H9 (cell line): ENCODE measurements at regions not wholly inside any gene's neighbourhood (a gene's known extent, or its start where the extent isn't known, plus 50 kb on each side); places are given as distances from the start of the nearest gene placed in this dataset.

Experiments used
- DNase-seq: peaks from one replicate; pipeline ENCODE4 v3.0.0-alpha.2; 2017
- H2AFZ ChIP-seq: one replicate; pipeline ENCODE4 v1.6.1; 2013; ENCODE audit warnings: mild to moderate bottlenecking, low read length, control low read depth, moderate library complexity
- H2AK5ac ChIP-seq: 2 replicates; pipeline ENCODE4 v1.6.1; 2013; ENCODE audit warnings: low read length, control low read depth, mixed read lengths; ENCODE audit not compliant: insufficient read length
- H2BK120ac ChIP-seq: one replicate; pipeline ENCODE4 v1.6.1; 2013; ENCODE audit warnings: low read depth, mild to moderate bottlenecking, low read length, control low read depth, inconsistent platforms; ENCODE audit not compliant: poor library complexity, severe bottlenecking
- H2BK12ac ChIP-seq: 2 replicates; pipeline ENCODE4 v1.6.1; 2013; ENCODE audit warnings: low read length, control low read depth, mixed read lengths, low read depth; ENCODE audit not compliant: insufficient read length
- H2BK15ac ChIP-seq: 2 replicates; pipeline ENCODE4 v1.6.1; 2013; ENCODE audit warnings: low read depth, low read length, control low read depth
- H2BK20ac ChIP-seq: one replicate; pipeline ENCODE4 v1.6.1; 2013; ENCODE audit warnings: low read depth, mild to moderate bottlenecking, low read length, control low read depth, inconsistent platforms; ENCODE audit not compliant: poor library complexity, severe bottlenecking
- H2BK5ac ChIP-seq: 2 replicates; pipeline ENCODE4 v1.6.1; 2013; ENCODE audit warnings: low read length, control low read depth, mixed read lengths; ENCODE audit not compliant: insufficient read length
- H3K14ac ChIP-seq: 2 replicates; pipeline ENCODE4 v1.6.1; 2013; ENCODE audit warnings: low read length, control low read depth; ENCODE audit not compliant: insufficient read depth
- H3K18ac ChIP-seq: 2 replicates; pipeline ENCODE4 v1.6.1; 2013; ENCODE audit warnings: low read depth, mild to moderate bottlenecking, mixed read lengths, low read length, control low read depth; ENCODE audit not compliant: insufficient read length
- H3K23ac ChIP-seq: 2 replicates; pipeline ENCODE4 v1.6.1; 2013; ENCODE audit warnings: low read length, control low read depth, mixed read lengths, low read depth; ENCODE audit not compliant: insufficient read length
- H3K23me2 ChIP-seq: 2 replicates; pipeline ENCODE4 v1.6.1; 2013; ENCODE audit warnings: low read depth, mild to moderate bottlenecking, mixed read lengths, low read length, control low read depth; ENCODE audit not compliant: insufficient read length, poor library complexity, severe bottlenecking
- H3K27ac ChIP-seq: 2 replicates; pipeline ENCODE4 v1.5.1; 2013; ENCODE audit warnings: low read length, control low read depth, mixed read lengths, low read depth; ENCODE audit not compliant: insufficient read length
- H3K27me3 ChIP-seq: 2 replicates; pipeline ENCODE4 v1.6.1; 2013; ENCODE audit warnings: low read length, control low read depth, inconsistent platforms; ENCODE audit not compliant: insufficient read depth
- H3K4ac ChIP-seq: 2 replicates; pipeline ENCODE4 v1.6.1; 2013; ENCODE audit warnings: low read depth, mild to moderate bottlenecking, control low read depth, inconsistent platforms, low read length, moderate library complexity
- H3K4me1 ChIP-seq: 2 replicates; pipeline ENCODE4 v1.6.1; 2013; ENCODE audit warnings: low read length, control low read depth, inconsistent platforms; ENCODE audit not compliant: insufficient read depth
- H3K4me2 ChIP-seq: 2 replicates; pipeline ENCODE4 v1.6.1; 2013; ENCODE audit warnings: low read length, control low read depth, mixed read lengths; ENCODE audit not compliant: insufficient read length, insufficient read depth
- H3K56ac ChIP-seq: 2 replicates; pipeline ENCODE4 v1.6.1; 2013; ENCODE audit warnings: low read depth, mild to moderate bottlenecking, mixed read lengths, low read length, control low read depth; ENCODE audit not compliant: insufficient read length
- H3K79me1 ChIP-seq: 2 replicates; pipeline ENCODE4 v1.6.1; 2013; ENCODE audit warnings: low read depth, mild to moderate bottlenecking, moderate library complexity, low read length, control low read depth, inconsistent platforms; ENCODE audit not compliant: insufficient read depth, poor library complexity, severe bottlenecking
- H3K79me2 ChIP-seq: 2 replicates; pipeline ENCODE4 v1.6.1; 2013; ENCODE audit warnings: low read length, control low read depth, inconsistent platforms; ENCODE audit not compliant: insufficient read depth
- H3K9ac ChIP-seq: 2 replicates; pipeline ENCODE4 v1.6.1; 2013; ENCODE audit warnings: low read length, control low read depth, mixed read lengths; ENCODE audit not compliant: insufficient read length; ENCODE audit errors: extremely low read depth
- H3K9me3 ChIP-seq: one replicate; pipeline ENCODE4 v1.6.1; 2013; ENCODE audit warnings: low read depth, low read length, inconsistent platforms; ENCODE audit not compliant: control insufficient read depth
- H3T11ph ChIP-seq: one replicate; pipeline ENCODE4 v1.6.1; 2013; ENCODE audit warnings: mild to moderate bottlenecking, low read length, control low read depth, inconsistent platforms
- H4K20me1 ChIP-seq: one replicate; pipeline ENCODE4 v1.6.1; 2013; ENCODE audit not compliant: control insufficient read depth, insufficient read length, insufficient read depth
- H4K5ac ChIP-seq: 2 replicates; pipeline ENCODE4 v1.6.1; 2013; ENCODE audit warnings: low read depth, mild to moderate bottlenecking, mixed read lengths, low read length, control low read depth; ENCODE audit not compliant: insufficient read length
- H4K8ac ChIP-seq: replicated peaks from 2 replicates; pipeline ENCODE4 v1.6.1; 2013; ENCODE audit warnings: low read length, control low read depth, mixed read lengths, low read depth; ENCODE audit not compliant: insufficient read length
- H4K91ac ChIP-seq: 2 replicates; pipeline ENCODE4 v1.6.1; 2013; ENCODE audit warnings: low read depth, mild to moderate bottlenecking, moderate library complexity, mixed read lengths, low read length, control low read depth; ENCODE audit not compliant: insufficient read length
- H3K27ac Mint-ChIP-seq, 3 experiments: 2 replicates in 2 of 3; 3 replicates in 1 of 3; pipeline ENCODE4 v1.8.0; 2020 to 2021; ENCODE audit warnings: mixed read lengths in 3 of 3, mild to moderate bottlenecking in 1 of 3, moderate library complexity in 1 of 3
- H3K27me3 Mint-ChIP-seq: 2 replicates; pipeline ENCODE4 v1.8.0; 2021; ENCODE audit warnings: low read depth, mild to moderate bottlenecking, moderate library complexity, mixed read lengths
- H3K36me3 Mint-ChIP-seq, 3 experiments: 2 replicates in 2 of 3; 3 replicates in 1 of 3; pipeline ENCODE4 v1.8.0; 2020 to 2021; ENCODE audit warnings: low read depth in 3 of 3, mixed read lengths in 3 of 3; ENCODE audit not compliant: insufficient read depth in 1 of 3
- H3K4me1 Mint-ChIP-seq, 2 experiments: 2 replicates each; pipeline ENCODE4 v1.8.0; 2020; ENCODE audit warnings: mixed read lengths in 2 of 2
- H3K4me3 Mint-ChIP-seq, 2 experiments: 2 replicates in 1 of 2; 3 replicates in 1 of 2; pipeline ENCODE4 v1.8.0; 2020 to 2021; ENCODE audit warnings: mild to moderate bottlenecking in 2 of 2, mixed read lengths in 2 of 2, moderate library complexity in 1 of 2
- H3K9me3 Mint-ChIP-seq, 2 experiments: 2 replicates in 1 of 2; 3 replicates in 1 of 2; pipeline ENCODE4 v1.8.0; 2020; ENCODE audit warnings: mild to moderate bottlenecking in 2 of 2, mixed read lengths in 2 of 2, moderate library complexity in 1 of 2
- WGBS: extraction: QIAGEN DNeasy Blood & Tissue Kit; methylation state at CpG from one replicate; pipeline ENCODE4 v1.1.7; 2013; ENCODE audit warnings: missing lambda C conversion rate, low lambda C conversion rate, mixed read lengths; ENCODE audit not compliant: insufficient read length; ENCODE audit errors: extremely low coverage; 5-methylcytosine and 5-hydroxymethylcytosine counted together
- TF ChIP-seq, protein P1 (sequence below): fragments of 200-600 bp; sonication (generic); conservative IDR thresholded peaks from 3 replicates; pipeline ENCODE4 v1.8.0; 2021; ENCODE audit warnings: antibody characterized with exemption, mild to moderate bottlenecking

DNA sequence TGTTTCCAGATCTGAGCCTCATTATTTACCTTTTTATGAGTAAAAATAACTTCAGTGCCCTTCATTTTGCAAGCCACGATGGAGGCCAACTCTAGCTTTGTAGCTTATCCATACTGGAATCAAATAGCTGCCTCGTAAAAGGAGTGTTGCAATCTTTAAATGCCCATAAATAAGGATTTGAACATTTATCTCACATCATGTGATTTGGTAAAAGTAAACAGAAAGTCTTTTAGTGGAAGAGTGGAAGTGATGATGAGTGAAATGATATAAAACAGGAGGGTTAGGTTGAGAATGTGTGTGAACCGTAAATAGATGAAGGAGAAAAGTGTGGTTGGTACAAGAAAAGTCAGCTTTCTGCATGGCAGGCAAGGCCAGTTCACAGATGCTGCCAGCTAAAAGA, 348.9 kb downstream of the OSR1 start:
- H4K8ac ChIP-seq = no peak overlapping the region
- H3K27me3 ChIP-seq = no peaks in the 10 kb centered on the region
- TF ChIP-seq, protein P1, sequence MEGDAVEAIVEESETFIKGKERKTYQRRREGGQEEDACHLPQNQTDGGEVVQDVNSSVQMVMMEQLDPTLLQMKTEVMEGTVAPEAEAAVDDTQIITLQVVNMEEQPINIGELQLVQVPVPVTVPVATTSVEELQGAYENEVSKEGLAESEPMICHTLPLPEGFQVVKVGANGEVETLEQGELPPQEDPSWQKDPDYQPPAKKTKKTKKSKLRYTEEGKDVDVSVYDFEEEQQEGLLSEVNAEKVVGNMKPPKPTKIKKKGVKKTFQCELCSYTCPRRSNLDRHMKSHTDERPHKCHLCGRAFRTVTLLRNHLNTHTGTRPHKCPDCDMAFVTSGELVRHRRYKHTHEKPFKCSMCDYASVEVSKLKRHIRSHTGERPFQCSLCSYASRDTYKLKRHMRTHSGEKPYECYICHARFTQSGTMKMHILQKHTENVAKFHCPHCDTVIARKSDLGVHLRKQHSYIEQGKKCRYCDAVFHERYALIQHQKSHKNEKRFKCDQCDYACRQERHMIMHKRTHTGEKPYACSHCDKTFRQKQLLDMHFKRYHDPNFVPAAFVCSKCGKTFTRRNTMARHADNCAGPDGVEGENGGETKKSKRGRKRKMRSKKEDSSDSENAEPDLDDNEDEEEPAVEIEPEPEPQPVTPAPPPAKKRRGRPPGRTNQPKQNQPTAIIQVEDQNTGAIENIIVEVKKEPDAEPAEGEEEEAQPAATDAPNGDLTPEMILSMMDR = no peak
- no peak overlapping the region for H3K4me2 ChIP-seq
- H2BK15ac ChIP-seq = no peak overlapping the region
- no peak overlapping the region for H2BK20ac ChIP-seq
- no peaks in the 10 kb centered on the region for H3K4me1 Mint-ChIP-seq
- no peaks in the 10 kb centered on the region for H3K23me2 ChIP-seq
- H3K4ac ChIP-seq = no peak overlapping the region
- no peak overlapping the region for H4K5ac ChIP-seq
- no peak overlapping the region for H3K14ac ChIP-seq
- H3K4me1 ChIP-seq = no peaks in the 10 kb centered on the region
- H2BK120ac ChIP-seq = no peak overlapping the region
- no peaks in the 10 kb centered on the region for H3K9me3 Mint-ChIP-seq
- no peak overlapping the region for H2BK5ac ChIP-seq
- H3K56ac ChIP-seq = no peak overlapping the region
- H3K36me3 Mint-ChIP-seq = no peaks in the 10 kb centered on the region; a peak in 1 of 7 replicates
- no peak for DNase-seq
- H3K27me3 Mint-ChIP-seq = no peaks in the 10 kb centered on the region
- no peaks in the 10 kb centered on the region for H3K79me2 ChIP-seq
- H3T11ph ChIP-seq = no peak overlapping the region
- H2BK12ac ChIP-seq = no peak overlapping the region
- no peaks in the 10 kb centered on the region for H3K79me1 ChIP-seq
- H3K18ac ChIP-seq = no peak overlapping the region
- no peaks in the 10 kb centered on the region for H3K9me3 ChIP-seq
- H3K4me3 Mint-ChIP-seq = no peak overlapping the region
- H2AFZ ChIP-seq = no peak overlapping the region
- H3K27ac ChIP-seq = no peak overlapping the region
- no peak overlapping the region for H3K23ac ChIP-seq
- WGBS = no CpG with 5 or more reads among the region's 3 CpGs
- H3K9ac ChIP-seq = no peak overlapping the region
- H2AK5ac ChIP-seq = no peak overlapping the region
- H4K20me1 ChIP-seq = no peaks in the 10 kb centered on the region
- no peak overlapping the region for H3K27ac Mint-ChIP-seq
- no peak overlapping the region for H4K91ac ChIP-seq
